Stromal cell of bone marrow (primary cell): ENCODE measurements at regions not wholly inside any gene's neighbourhood (a gene's known extent, or its start where the extent isn't known, plus 50 kb on each side); places are given as distances from the start of the nearest gene placed in this dataset.
"Not testable (repeated sequence)": the region's sequence is repeated elsewhere in the genome, so short reads cannot be mapped to it uniquely, and the experiment has no call there.

Experiments
- DNase-seq: peaks from one replicate; pipeline ENCODE4 v3.0.0-alpha.2; 2012; ENCODE audit warnings: low read depth

DNA sequence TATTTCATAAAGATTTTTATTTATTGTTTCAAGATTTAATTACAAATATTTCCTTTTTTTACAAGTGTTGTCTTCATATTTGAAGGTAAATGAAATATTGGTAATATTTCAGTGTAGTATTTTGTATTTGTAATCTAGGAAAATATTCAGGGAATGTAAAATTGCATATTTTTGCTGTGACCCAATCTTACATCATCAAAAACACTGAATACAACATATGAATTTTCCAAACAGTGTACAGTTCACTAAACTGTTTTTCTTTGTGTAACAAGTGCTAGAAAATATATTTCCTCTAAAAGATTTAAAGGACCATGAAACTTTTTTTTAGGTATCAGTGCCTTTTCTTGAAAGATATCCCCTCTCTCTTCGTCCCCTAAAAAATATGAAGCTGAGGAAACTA lies 251.9 kb upstream of the KCND2 start:
- DNase-seq = no peak

DNA sequence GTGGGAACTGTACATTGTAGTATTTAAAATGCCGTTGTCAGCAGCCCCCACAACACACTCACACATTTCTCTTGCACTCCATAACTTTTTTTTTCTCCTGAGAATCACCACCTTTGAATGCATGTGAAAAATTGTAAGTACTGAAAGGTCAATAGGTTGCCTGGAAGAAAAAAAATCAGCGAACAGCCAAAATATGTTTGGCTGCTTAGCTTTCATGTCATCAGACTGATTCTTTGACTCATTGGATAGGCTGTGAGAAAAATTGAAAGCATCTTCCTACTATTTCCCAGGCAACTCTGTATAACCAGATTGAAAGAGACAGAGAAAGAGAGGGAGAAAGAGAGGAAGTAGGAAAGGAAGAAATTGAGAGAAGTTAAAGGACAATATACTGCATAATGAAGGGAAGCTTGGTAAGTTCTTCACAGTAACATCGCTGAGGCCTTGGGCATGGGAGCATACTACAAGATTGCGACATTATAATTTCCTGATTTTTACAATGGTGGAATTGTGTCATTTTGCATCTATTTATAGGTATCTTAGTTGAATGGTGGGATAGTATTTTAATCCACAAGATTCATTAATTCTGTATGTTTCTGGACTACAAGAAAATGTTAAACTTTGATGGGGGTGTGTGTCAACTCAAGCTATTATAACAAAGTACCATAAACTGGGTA lies 249.3 kb upstream of the KCND2 start:
- peak; percentile 30 for DNase-seq

DNA sequence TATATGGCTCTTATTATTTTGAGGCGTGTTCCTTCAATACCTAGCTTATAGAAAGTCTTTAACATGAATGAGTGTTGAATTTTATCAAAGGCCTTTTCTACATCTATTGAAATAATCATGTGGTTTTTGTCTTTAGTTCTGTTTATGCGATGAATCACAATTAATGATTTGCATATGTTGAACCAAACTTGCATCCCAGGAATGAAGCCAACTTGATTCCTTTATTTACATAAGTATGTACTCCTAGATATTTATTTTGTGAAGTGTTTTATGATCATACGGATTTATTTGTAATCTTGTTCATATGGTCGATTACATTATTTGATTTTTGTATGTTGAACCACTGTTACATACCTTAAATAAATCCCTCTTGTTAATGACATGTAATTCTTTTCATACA lies 244.3 kb upstream of the KCND2 start:
- no peak for DNase-seq

DNA sequence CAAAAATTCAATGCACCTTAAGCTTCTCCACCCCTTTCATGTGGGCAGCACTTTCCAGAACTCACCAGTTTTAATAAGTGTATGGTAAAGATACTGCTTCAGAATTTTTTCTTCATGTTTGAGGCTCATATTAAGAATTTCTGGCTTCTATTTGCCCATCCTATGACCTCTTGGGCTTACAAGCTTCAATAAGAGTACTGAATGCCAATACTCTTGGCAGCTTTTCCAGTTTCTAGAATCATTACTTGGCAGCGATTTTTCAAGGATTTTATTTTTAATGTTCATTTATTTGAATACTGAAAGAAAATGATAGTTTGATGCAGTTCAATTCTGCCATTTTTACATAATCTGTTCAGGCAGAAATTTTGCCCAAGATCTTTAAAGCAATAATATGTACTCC lies 242.1 kb upstream of the KCND2 start:
- DNase-seq = peak; percentile 37

DNA sequence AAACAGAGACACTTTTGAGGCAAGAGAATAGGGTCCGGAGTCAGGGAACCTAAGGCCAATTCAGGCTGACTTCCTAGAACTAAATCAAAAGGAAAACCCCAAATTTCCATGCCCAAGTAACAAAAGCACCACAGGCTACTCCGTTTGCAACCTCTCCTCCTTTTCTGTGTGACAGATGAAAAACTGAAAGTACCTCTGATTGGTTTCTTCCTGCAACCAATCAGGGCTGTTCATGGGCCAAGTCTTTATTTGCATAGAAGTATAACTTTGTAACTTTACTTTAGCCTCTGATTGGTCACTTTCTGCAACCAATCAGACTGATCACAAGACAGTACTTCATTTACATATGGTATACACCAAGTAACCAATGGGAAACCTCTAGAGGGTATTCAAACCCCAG lies 239.9 kb upstream of the KCND2 start:
- DNase-seq = peak; percentile 33

DNA sequence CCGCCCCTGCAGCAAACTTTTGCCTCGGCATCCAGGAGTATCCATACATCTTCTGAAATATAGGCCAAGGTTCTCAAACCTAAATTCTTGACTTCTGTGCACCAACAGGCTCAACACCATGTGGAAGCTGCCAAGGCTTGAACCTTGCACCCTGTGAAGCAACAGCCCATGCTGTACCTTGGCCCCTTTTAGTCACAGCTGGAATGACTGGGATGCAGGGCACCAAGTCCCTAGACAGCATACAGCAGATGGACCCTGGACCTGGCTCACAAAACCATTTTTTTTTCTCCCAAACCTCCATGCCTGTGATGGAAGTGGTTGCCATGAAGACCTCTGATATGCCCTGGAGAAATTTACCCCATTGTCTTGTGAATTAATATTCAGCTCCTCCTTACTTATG lies 233.8 kb upstream of the KCND2 start:
- no peak for DNase-seq

DNA sequence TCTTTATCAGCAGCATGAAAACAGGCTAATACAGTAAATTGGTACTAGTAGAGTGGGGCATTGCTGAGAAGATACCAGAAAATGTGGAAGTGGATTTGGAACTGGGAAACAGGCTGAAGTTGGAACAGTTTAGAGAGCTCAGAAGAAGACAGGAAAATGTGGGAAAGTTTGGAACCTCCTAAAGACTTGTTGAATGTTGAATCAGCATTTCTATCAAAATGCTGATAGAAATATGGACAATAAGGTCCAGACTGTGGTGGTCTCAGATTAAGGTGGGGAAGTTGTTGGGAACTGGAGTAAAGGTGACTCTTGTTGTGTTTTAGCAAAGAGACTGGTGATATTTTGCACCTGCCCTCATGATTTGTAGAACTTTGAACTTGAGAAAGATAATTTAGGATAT lies 231.2 kb upstream of the KCND2 start:
- DNase-seq = no peak

DNA sequence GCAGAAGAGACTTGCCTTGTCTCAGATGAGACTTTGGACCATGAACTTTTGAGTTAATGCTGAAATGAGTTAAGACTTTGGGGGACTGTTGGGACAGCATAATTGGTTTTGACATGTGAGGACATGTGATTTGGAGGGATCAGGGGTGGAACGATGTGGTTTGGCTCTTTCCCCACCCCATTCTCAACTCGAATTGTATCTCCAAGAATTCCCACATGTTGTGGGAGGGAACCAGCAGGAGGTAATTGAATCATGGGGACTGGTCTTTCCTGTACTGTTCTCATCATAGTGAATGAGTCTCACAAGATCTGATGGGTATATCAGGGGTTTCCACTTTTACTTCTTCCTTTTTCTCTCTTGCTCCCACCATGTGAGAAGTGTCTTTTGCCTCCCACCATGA lies 229.7 kb upstream of the KCND2 start:
- peak; percentile 41 for DNase-seq

DNA sequence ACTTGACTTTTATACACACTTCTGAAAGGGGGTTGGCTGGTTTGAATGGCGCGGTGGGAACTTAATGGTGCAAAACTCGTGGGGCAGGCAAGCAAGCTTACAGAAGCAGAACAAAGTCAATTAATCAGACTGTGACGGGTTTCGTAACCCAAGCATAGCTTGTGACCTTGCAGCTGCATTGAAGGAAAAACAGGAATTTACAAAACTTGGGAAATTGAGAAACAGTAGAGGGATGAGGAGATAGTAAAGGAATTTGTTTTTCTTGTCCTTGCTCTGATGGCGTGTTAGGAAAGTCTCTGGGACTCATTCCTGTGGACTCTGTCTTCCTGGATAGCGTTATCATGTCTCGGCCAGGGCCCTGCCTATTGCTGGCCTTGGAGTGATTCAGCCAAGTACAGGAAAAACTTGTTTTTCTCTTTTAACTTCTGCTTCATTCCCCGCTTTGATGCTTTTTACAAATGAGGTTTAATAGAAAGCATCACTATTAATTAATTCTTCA lies 220.0 kb upstream of the KCND2 start:
- peak; percentile 96 for DNase-seq

DNA sequence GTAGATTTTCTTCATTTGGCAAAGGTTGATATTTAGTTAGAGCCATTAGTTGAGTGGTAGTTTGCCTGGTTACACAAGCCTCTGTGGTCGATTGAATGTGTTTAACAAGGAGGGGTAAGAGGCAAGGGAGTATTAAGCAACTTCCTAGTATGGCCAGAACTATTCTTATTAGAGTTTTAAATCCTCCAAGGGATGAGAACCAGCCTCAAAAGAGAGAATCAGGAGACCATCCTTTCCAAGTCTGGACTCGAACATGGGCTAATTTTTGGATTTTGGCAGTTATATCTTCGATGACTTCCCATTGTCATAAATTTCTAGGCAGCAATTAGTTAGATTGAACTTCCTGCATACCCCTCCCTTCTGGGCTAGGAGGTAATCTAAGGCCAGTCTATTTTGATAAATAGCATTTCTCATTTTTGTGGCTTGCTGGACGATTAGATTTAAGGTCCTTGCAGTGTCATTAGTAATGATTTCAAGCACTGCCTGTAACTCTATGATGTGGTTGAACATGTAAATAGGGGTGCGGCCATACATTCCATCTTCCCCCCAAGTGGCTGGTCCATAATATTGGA lies 219.5 kb upstream of the KCND2 start:
- peak; percentile 87 for DNase-seq

DNA sequence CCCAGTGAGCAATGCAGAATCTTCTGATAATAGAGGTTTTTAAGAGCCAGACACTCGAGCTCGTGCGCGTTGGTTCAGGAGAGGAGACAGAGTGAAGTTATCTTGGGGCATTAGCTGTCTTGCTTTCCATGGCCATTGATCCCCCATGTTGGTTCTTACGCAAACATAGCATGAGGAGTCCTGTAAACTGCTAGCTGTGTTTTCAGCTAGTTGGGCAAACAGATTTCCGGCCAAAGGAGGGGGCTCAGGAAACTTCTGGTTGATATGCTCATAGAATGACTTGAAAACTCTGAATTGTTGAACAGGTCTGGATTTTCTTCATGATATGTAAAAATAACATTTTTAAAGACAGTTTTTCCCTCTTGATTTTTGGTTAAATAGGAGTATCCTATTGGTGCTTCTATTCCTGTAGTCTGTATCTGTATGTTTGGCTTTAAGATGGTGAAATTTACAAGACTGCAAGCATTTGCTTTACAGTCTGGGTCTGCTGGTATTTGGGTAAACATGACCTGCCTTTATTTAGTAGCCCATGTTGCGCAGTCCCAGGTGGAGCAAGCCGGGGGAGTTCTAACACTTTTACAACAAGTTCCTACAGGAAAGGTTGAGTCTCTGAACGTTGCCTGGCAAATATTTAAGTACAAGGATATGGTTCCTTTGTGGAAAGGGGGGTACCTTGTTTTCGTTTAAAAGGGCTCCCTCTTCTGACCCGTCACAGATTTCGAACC lies 218.4 kb upstream of the KCND2 start:
- DNase-seq = no peak

DNA sequence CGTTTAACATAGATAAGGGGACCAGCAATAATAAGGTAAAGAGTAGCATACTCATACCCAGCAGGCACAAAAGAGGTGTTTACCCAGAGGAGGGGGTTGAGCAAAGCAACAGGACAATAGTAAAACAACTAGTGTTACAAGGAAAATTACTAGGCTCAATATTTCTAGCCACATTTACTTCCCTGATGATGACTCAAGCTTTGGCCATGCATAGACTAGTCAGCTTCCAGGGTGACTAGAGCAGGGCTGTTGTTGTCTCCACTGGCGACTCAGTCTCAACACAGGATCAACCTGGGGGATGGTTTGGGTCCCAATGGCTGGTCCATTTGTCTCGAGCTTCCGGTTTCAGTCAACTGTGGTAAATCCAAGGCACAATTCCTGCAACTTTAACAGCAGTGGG lies 217.7 kb upstream of the KCND2 start:
- peak; percentile 78 for DNase-seq

DNA sequence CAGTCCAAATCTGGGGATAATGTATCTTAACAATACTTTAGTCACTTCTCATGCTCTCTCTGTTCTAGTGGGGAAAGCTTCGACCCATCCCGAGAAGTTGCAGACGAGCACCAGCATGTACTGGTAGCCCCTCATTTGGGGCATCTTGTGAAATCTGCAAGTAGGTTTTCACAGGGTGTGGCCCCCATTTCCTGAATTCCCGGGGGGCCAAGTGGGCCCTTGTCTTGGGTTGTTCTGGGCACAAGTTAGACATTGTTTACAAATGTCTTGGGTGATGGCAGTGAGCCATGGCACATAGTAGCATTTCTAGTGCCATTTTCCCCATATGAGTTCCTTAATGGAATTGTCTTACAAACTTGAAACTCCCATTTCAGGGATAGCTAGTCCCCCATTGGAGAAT lies 216.7 kb upstream of the KCND2 start:
- no peak for DNase-seq

DNA sequence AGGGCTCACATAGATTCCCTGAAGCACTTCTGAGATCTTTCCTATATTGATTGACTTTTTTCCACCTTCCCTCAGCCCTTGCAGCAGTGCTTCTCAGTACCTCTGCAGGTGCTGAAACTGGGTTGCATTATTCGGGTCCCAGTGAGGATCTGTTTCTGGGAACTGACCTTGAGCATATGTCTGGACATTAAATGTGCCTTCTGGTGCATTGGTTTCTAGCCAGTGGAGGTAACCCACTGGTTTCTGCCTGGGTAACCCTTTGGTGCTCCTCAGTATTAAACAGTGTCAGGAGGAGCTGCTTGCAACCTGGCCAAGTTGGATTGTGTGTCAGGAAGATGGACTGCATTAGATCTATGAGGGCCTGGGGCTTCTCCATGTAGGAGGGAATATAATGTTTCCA lies 213.3 kb upstream of the KCND2 start:
- DNase-seq = no peak

DNA sequence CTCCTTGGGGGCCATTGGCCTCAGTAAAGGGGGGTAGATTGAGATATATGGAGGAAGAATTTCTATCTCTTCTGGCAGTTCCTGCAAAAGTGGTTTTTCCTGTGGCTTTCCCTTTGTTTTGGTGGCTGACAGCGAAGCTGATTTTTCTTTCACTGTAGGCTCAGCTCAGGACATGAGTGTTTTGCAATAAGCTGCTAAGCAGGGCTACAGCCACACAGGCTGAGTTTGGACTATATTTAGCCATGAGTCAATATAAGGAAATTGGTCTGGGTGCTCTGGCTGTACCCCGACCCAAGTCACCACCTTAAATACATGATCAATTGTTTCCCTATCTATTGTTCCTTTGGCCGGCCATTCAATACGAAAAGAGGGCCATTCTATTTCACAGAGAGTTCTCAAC lies 212.7 kb upstream of the KCND2 start:
- DNase-seq = peak; percentile 54

DNA sequence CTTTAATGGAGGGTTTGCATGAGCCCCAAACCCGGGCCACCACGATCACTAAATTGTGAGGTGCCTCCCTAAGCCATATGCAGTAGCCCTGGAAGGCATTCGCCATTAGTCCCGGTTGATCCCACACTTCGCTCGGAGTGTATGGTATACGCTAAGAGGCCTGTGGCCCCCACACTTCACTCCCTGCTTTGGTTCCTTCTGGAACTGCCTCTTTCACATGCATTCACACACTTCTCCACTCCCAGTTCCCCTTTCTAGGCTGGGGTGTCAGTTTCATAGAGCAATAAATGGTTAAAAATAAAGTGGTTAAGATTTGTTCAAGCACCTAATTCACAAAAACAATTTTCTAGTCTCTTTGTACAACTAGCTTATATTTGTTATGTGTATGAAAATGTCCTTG lies 212.1 kb upstream of the KCND2 start:
- no peak for DNase-seq

DNA sequence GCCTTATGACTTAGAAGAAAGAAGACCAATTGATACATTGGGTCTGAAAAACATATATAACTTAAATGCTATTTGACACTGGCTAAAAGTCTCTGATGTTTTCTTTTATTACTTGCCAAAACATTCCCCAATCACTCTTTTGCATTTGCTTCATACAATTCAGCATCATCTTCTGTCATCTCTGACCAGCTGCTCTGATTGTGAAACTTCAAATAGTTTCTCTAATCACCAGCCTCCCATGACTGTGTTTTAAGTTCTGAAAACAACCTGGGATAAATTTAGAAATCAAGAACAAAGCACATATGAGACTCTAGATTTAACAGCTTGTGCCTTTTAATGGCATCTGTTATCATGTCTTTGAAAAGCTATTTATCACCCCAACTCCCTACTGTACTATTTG lies 208.4 kb upstream of the KCND2 start:
- peak; percentile 77 for DNase-seq

DNA sequence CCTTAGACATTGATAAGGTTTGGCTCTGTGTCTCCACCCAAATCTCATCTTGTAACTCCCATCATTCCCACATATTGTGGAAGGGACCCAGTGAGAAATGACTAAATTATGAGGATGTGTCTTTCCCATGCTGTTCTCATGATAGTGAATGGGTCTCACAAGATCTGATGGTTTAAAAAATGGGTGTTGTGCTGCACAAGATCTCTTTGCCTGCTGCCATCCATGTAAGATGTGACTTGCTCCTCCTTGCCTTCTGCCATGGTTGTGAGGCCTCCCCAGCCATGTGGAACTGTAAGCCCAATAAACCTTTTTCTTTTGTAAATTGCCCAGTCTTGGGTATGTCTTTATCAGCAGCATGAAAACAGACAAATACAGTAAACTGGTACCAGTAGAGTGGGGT lies 206.1 kb upstream of the KCND2 start:
- DNase-seq = not testable (repeated sequence)

DNA sequence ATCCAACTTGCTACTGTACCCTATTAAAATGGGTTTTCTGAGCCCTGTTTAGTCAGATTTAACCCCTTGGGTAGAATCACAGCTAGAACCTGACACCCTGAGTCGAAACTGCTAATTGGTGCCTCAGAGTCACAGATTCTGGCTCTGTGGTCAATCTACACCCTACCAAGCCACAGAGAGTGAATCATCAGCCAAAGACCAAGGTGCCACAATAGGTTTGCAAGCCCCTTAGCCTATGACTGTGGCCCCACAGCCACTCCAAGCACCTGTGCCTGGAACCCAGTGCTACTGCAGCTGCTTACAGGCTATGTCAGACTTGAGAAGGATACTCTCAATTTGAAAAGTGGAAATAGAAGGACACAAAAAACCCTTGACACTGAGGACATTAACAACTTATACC lies 202.8 kb upstream of the KCND2 start:
- no peak for DNase-seq

DNA sequence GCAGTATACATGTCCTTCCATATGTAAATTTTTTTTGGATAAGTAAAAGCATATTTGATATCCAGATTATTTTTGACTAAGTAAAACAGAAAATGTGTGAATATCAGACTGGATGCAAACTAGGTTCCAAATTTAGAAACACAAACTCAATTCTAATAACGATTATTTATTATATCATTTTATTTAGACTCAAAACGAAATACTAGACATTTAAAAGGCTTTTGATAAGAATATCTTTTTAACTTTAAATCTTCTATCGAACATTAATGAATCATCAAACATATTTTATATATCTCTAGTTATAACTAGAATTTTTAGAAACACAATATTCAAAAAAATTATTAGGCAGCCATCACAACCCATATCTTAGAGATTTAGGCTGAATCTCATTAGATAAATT lies 195.2 kb upstream of the KCND2 start:
- no peak for DNase-seq

DNA sequence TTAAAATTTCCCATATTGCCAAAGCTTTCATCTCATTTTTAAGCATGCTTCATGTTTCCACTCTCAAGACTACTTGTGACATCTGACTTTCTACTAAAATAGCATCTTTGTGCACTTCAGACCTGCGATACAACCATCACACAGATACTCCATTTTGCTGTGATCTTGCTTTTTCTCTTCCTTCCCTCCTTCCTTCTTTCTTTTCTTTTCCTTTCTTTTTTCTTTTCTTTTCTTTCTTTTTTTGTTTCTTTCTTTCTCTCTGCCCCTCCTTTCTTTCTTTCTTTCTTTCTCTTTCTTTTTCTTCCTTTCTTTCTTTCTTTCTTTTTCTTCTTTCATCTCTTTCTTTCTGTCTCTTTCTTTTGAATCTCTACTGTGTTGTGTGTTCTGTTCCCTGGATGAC lies 194.0 kb upstream of the KCND2 start:
- DNase-seq = no peak

DNA sequence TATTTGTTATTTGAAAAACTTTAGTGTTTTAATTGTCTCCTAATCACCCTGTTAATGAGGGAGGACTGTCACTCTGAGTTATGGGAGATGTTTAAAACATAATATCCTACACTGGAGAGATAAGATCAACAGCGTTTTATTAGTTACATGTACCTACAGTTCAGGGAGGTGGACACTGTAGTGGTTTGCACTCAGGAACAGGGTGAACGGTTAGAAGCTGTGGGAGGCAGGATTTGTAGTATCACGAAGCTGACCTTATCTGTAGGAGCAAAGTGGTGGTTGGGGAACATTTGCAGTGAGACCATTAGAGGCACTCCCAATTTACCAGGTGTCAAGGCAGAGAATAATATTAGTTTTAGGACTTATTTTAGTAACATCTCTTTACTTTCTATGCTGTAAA lies 193.3 kb upstream of the KCND2 start:
- DNase-seq = no peak

DNA sequence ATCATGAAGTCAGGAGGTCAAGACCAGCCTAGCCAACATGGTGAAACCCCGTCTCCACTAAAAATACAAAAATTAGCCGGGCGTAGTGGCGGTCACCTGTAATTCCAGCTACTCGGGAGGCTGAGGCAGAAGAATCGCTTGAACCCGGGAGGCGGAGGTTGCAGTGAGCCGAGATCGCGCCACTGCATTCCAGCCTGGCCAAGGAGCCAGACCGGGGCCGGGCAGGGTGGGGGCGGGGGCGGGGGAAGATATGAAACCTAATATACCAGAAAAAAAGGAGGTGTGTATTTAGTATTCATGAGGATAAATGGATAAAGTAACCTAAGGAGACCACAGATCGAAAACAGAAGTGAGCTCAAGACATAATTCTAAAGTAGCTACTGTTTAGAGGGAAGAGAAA lies 186.5 kb upstream of the KCND2 start:
- DNase-seq = not testable (repeated sequence)

DNA sequence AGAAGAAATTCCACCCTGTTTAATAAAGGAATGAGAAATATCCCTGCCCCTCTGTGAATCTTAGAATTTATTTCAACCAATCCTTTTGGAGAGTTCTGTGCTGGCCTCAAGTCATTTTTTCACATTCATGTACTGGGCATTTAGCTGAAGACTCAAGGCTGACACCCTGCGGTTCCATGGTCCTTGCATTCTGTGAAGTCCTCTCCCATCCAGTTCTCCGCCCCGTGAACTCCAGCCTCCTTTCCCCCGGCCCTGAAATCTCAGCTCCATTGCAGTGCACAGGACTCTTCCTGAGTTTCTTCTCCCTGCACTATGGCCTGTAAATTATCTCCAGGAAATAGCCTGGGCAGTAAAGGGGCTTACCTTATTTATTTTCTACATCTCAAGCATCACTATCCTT lies 183.0 kb upstream of the KCND2 start:
- DNase-seq = no peak
